Stimulated activated CD8-positive, alpha-beta memory T cell treated with anti-CD3 and anti-CD28 coated beads, Interleukin-2, amount 100 ng/mL, for 1 hour (primary cell): ENCODE measurements at regions not wholly inside any gene's neighbourhood (a gene's known extent, or its start where the extent isn't known, plus 50 kb on each side); places are given as distances from the start of the nearest gene placed in this dataset.

Experiments
- DNase-seq, 2 donors: peaks; one replicate each; pipeline ENCODE4 v3.0.0-alpha.2; 2020; ENCODE audit warnings: low read depth in 2 of 2

DNA sequence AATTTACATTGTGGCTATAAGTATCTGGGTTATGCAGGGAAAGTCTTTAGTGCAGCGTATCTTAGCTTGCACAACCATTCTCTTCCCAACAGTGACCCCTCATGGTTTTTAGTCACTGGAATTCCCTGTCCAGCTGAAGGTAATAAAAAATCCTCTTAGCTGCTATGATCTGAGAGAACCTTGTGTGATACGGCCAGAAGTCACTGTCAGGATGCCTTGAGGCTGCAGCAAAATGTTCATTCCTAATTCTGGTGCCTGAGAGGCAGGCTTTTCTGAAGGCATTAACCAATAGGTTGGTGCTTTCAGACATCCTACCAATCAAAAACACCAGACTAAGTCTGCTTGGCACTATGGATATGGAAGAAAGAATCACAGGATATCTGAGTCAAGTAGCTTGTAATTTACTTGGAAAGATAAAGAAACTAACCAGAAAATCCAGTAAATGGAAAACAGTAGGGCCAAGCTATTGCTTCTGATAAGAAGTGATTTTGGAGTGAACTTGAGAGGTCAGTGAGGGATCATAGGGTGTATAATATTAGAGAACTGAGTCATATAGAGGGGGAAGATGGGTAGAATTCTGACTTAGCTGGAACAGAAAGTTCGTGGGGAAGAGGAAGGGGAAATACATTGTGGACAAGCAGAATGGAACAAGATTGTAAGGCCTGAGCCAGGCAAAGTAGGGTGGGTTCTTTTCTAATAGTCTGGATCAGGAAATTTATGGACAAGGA lies 89.0 kb upstream of the SLC14A2 start:
- no peak for DNase-seq

DNA sequence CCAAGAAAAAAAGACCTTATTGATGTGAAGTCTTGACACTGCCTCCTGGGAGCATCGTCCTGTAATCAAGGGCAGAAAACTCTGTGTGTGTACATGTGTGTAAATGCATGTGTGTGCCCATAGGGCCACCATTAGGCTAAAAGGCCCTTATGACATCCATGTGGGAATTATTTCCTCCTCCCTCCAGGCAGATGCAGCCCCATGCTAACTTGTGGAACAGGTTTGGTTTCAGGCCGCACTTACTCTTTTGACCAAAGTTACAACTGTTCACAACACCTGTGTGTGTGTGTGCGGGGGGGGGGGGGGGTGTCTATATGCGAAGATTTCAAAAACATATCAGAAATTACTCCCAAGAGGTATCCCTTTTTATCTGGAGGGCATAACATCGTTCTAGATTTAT lies 87.4 kb upstream of the SLC14A2 start:
- no peak for DNase-seq

- DNase-seq: no peak
These were observed 86.5 kb upstream of the SLC14A2 start for GRCh38 chr18:45528712-45529336.

DNA sequence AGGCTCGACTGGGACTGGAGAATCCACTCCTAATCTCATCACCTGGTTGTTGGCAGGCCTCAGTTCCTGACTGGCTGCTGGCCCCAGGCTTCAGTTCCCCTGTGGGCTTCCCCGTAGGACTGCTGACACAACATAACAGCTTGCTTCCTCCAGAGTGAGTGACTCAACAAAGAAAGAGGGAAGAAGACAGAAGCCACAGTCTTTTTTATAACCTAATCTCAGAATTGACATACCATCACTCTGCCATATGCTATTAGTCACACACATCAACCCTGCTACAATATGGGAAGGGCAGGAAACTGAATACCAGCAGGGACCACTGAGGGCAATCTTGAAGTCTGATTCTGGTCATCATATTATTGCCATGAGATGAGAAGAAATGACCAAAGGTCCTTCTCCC lies 76.8 kb upstream of the SLC14A2 start:
- DNase-seq: no peak

GRCh38 chr18:45539491-45539891 lies 75.8 kb upstream of the SLC14A2 start:
- DNase-seq: no peak

GRCh38 chr18:45540125-45540524 lies 75.2 kb upstream of the SLC14A2 start:
- DNase-seq: no peak

DNA sequence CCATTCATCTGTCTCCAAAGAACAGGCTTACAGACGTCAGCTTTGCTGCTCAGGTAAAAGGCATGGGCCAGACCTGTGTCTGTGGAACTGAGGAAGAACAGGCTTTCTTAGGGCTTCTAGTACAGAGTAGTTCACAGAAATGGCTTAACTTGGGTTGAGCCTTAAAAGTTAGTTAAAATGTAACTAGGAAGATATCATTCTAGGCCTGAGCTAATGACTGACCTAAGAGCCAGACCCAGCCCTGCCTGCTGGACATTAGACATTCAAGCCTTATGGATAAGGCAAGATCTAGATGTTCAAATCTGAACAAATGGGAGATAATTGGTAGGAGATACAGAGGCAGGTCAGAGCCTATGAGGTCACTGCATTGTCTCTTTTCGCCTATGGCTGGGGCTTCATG lies 73.9 kb upstream of the SLC14A2 start:
- no peak for DNase-seq

DNA sequence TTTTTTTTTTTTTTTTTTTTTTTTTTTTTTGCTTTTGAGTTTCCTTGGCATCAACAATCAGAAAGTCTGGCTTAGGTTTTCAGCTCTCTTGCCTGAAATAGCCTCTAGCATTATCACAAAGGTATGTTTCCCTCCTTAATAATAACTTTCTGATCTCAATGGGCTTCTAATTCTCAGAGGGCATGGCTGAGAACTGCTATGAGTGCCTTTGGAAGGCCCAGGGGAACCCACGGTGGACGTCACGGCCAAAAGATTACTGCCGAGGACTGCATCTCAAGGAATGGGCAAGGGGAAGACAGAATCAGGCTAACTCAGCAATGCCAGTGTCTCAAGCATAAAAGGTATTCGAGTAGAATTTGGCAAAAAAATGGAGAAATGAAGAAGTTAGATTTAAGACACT lies 73.2 kb upstream of the SLC14A2 start:
- DNase-seq: no peak

GRCh38 chr18:45547910-45548309 lies 67.4 kb upstream of the SLC14A2 start:
- no peak for DNase-seq

GRCh38 chr18:45548614-45549013 lies 66.7 kb upstream of the SLC14A2 start:
- DNase-seq: no peak

DNA sequence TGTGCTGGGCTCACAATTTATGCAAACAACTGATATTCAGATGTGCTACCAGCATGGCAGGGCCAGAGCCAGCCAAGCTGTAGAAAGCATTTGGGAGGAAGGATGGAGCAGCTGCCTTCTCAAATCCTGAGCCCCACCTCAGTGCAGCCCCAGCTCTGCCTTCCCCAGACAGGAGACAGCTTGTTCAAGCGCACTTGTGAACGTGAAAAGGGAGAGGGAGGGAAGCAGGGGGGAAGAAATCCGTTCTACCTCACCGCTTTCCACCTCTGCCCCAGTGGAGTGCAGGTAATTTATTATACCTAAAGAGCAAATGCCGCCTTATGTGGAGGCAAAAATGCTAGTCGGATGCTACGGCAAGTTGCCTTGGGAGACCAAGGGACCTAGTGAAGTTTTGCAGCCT lies 66.0 kb upstream of the SLC14A2 start:
- DNase-seq: no peak

DNA sequence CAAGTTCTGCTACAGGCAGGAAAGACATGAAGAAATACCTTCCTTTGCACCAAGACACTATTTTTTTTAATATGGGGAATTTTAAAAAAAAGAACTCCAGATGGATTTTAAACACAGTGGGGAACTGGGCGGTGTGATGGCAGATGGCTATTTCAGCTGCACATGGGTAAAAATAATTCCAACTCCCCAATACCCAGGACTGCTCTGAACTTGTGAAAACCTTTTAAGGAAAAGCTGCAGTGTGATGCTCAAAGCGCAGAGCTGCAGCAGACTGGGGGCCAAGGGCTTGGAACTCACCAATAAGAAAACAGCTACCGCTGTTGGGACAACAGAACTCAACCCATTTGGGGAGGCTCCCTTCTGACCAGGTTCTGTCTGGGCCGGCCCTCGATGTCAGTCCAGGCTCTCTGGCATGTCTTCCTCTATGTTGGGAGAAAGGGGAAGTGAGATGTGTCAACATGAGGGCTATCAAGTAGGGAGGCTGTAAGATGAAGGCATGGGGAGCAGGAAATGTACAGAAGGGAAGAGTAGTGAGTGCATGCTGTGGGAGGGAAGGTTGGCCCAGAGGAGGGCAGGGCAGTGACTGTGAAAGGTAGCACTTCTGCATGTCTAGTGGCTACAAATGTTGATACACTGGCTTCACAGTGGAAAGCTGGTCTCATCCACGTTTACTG lies 64.0 kb upstream of the SLC14A2 start:
- no peak for DNase-seq

DNA sequence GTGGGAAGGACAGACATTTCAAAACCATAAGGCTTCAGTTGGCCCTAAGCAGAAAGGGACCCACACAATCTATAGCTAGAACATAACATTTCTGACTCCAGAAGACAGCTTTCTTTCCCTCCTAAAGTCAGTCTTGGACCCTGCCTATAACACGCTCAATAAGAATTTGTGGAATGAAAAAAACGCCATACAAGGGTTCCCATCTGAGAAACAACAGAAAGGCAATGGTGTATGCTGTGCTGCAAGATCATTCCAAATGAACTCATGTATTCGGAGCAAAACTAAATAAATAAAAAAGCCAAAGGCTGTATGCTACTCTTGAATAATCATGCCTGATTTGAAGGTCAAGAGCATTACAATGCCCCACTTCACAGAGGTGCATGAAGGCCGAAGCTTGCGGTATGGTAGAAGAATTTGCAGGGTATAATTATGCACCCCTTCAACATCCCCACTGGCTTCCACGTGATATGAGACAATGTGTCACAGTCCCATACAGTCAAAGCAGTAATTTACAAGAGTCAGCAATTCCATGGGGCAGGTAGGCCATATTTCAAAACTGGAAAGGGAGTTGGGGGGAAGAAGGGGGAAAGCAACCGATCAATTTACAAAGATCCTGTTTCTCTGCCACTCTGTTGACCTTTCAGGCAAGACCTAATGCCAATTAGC lies 61.4 kb upstream of the SLC14A2 start:
- DNase-seq: no peak

- DNase-seq: no peak
These were observed 60.9 kb upstream of the SLC14A2 start for GRCh38 chr18:45554389-45554737.

DNA sequence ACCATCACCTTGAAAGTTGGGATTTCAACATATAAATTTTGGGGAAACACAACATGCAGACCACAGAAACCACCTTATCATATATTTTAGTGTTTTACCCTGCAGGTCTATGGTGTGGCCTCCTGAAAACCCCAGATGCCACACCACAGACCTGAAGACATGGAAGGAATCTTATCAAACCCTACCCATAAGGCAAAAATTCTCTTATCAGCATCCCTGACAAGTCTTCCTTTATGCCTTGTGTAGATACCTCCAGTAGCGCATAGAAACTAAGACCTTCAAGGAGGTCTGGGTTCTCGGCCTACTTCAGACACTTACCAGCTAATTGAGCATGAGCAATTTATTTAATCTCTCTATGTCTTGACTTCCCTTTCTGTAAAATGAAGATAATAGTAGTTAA lies 59.1 kb upstream of the SLC14A2 start:
- DNase-seq: no peak

DNA sequence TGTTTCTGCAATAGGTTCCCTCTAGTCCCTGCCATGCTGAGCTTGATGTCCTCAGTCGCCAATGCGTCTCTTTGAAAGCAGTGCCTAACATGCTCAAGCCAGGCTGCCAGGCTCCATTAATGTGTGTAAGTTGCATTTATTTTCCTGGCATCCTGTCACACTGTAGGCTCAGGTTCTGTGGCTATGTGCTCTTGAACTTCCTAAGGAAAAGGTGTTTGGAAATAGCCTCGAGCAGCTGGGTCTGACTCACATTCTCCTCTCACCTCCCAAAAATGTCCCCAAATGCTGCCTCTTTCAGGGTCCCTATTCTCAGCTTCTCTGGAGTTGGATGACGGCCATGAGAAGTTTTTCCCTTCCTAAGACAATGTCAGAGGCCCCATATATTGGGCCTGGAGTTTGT lies 58.0 kb upstream of the SLC14A2 start:
- no peak for DNase-seq

GRCh38 chr18:45557779-45558178 lies 57.5 kb upstream of the SLC14A2 start:
- DNase-seq: no peak

GRCh38 chr18:45559258-45559657 lies 56.0 kb upstream of the SLC14A2 start:
- no peak for DNase-seq

DNA sequence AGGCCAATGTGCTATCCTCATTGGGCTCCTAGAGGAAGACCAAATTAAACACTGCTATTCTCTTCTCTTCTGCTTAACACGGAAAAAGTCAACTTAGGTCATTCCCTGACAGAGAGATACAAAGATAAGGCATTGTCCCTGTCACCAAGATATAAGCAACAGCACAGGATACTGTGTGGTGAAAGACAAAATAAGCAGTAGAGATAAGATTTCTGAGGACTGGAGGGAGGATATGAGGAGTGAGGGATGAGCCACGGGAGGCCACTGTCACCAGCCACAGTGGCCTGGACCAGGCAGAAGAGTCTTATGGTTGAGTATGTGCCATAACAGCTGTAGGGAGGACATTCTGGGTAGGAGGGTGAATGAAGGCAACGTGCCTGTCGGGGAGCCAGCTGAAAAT lies 54.4 kb upstream of the SLC14A2 start:
- DNase-seq: no peak

DNA sequence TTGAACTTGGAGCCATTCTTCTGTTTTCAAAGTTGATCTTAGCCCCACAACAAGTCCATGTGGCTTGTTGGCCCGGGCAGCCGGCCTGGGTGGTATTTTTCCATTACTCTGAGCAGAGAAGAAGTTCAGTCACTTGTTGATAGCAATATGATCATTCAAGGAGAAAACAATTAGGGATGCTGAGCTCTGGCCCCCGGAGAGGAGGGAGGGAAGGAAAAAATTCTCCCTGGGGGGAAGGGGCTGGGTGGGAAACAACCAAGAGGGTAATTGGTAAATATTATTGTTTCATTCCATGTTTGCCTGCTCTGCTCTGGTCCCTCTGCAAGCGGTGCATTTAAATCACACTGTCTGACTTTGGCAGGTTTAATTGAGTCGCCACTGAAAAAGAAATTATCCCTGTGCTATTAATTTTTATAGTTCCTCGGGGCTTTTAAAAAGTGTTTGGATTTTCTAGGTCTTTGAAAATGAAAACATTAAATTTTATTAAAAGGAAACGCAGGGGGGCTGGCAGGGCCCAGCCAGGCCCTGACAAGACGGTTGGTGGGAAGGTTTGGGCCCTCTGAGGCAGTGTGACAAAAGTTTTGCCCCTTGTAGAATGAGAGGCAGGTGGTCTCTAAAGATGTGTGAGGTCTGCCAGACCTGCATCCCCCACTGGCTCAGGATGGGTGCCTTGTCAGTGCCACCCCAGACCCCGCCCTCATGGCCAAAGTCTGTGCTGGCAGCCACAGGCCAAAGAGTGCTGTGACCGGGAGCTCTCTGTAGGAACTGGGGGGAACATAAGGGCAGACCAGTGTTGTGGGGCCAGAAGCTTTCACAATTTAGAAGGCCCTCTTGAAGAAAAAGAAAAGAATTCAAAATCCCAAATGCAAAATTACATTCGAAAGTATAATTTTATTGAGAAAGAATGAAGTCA lies 52.5 kb upstream of the SLC14A2 start:
- no peak for DNase-seq

DNA sequence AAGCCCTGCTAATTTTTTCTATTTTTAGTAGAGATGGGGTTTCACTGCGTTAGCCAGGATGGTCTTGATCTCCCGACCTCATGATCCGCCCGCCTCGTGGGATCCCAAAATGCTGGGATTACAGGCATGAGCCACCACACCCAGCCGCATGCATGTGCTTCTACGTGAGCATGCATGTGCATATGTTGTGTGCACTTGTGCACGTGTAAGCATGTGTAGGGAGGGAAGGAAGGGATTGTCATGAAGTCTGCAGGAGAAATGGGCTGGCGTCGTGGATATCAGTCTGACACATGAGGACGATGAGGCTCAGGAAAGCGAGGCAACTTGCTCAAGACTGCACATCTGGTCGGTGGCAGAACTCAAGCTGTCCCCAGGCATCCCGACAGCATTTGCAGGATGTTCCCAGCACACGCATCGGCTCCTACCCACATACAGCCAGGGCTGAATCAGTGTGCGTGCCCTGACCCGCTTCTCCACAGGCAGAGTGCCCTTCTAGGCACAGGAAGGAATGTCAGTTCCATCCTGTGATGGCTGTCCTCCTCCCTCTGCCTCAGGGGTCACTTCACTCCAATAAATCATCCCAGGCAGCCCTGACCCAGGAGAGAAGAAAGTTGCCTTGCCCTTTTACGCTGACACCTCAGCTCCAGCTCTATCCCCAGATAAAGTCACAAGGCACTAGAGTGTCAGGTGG lies 49.9 kb upstream of the SLC14A2 start:
- no peak for DNase-seq
